Mesothelial cell of epicardium (in vitro differentiated cells): ENCODE measurements at regions not wholly inside any gene's neighbourhood (a gene's known extent, or its start where the extent isn't known, plus 50 kb on each side); places are given as distances from the start of the nearest gene placed in this dataset.
"Not testable (repeated sequence)": the region's sequence is repeated elsewhere in the genome, so short reads cannot be mapped to it uniquely, and the experiment has no call there.

Experiments
- DNase-seq, 2 experiments: peaks; one replicate each; pipeline ENCODE4 v3.0.0; 2021; ENCODE audit warnings: low spot score in 2 of 2; ENCODE audit not compliant: unreplicated experiment in 2 of 2
- H3K27ac Mint-ChIP-seq: 2 replicates; pipeline ENCODE4 v1.8.0; 2021; ENCODE audit warnings: mixed read lengths
- H3K27me3 Mint-ChIP-seq: 2 replicates; pipeline ENCODE4 v1.8.0; 2021; ENCODE audit warnings: low read depth, mixed read lengths
- H3K36me3 Mint-ChIP-seq: 2 replicates; pipeline ENCODE4 v1.8.0; 2021; ENCODE audit warnings: mixed read lengths
- H3K4me1 Mint-ChIP-seq: 2 replicates; pipeline ENCODE4 v1.8.0; 2021; ENCODE audit warnings: mixed read lengths
- H3K4me3 Mint-ChIP-seq: 2 replicates; pipeline ENCODE4 v1.8.0; 2021; ENCODE audit warnings: mild to moderate bottlenecking, moderate library complexity, mixed read lengths
- H3K9me3 Mint-ChIP-seq: 2 replicates; pipeline ENCODE4 v1.8.0; 2021; ENCODE audit warnings: mixed read lengths
- CTCF ChIP-seq: fragments of 200-600 bp; sonication (generic); IDR thresholded peaks from one replicate; pipeline ENCODE4 v1.5.0; 2021; ENCODE audit warnings: antibody characterized with exemption; ENCODE audit not compliant: unreplicated experiment

GRCh38 chr3:191987831-191988350 lies 526.9 kb downstream of the PYDC2 start:
- H3K36me3 Mint-ChIP-seq: peaks cover 1% of the 10 kb centered on the region
- no peaks in the 10 kb centered on the region for H3K4me1 Mint-ChIP-seq
- DNase-seq: no peak
- no peak for TF ChIP-seq CTCF
- H3K27ac Mint-ChIP-seq: no peak overlapping the region
- H3K9me3 Mint-ChIP-seq: peaks cover 24% of the 10 kb centered on the region
- no peak overlapping the region for H3K4me3 Mint-ChIP-seq
- H3K27me3 Mint-ChIP-seq: no peaks in the 10 kb centered on the region

GRCh38 chr3:191993952-191994351 lies 533.0 kb downstream of the PYDC2 start:
- not testable (repeated sequence) for H3K27me3 Mint-ChIP-seq
- Mint-ChIP-seq H3K36me3 (peaks cover 11% of the 10 kb centered on the region), H3K9me3 (peaks cover 59% of the 10 kb centered on the region)

GRCh38 chr3:191997093-191997492 lies 536.1 kb downstream of the PYDC2 start:
- peaks cover 42% of the 10 kb centered on the region for H3K9me3 Mint-ChIP-seq
- no peak overlapping the region for H3K4me3 Mint-ChIP-seq
- no peak overlapping the region for H3K27ac Mint-ChIP-seq
- DNase-seq: no peak
- H3K27me3 Mint-ChIP-seq: no peaks in the 10 kb centered on the region
- peaks cover 11% of the 10 kb centered on the region for H3K36me3 Mint-ChIP-seq
- no peaks in the 10 kb centered on the region for H3K4me1 Mint-ChIP-seq
- no peak for TF ChIP-seq CTCF

More at GRCh38 chr3:191993952-191994351, 533.0 kb downstream of the PYDC2 start:
- not testable (repeated sequence) for H3K4me1 Mint-ChIP-seq, H3K27ac Mint-ChIP-seq, DNase-seq, H3K4me3 Mint-ChIP-seq

GRCh38 chr3:191997579-191998268 lies 536.8 kb downstream of the PYDC2 start:
- H3K4me1 Mint-ChIP-seq: no peaks in the 10 kb centered on the region
- H3K9me3 Mint-ChIP-seq: peaks cover 36% of the 10 kb centered on the region
- H3K27ac Mint-ChIP-seq: no peak overlapping the region
- H3K36me3 Mint-ChIP-seq: peaks cover 11% of the 10 kb centered on the region
- TF ChIP-seq CTCF: no peak
- DNase-seq: no peak
- no peaks in the 10 kb centered on the region for H3K27me3 Mint-ChIP-seq
- no peak overlapping the region for H3K4me3 Mint-ChIP-seq

- H3K27ac Mint-ChIP-seq: no peak overlapping the region
- TF ChIP-seq CTCF: no peak
- H3K4me3 Mint-ChIP-seq: no peak overlapping the region
- H3K27me3 Mint-ChIP-seq: no peaks in the 10 kb centered on the region
- H3K36me3 Mint-ChIP-seq: no peaks in the 10 kb centered on the region
- H3K9me3 Mint-ChIP-seq: peaks cover 11% of the 10 kb centered on the region
- no peaks in the 10 kb centered on the region for H3K4me1 Mint-ChIP-seq
- DNase-seq: no peak
Observed at GRCh38 chr3:192001218-192001617, 540.3 kb downstream of the PYDC2 start.

GRCh38 chr3:192005989-192006388 lies 545.0 kb downstream of the PYDC2 start:
- no peak overlapping the region for H3K27ac Mint-ChIP-seq
- H3K4me1 Mint-ChIP-seq: no peaks in the 10 kb centered on the region
- no peak for TF ChIP-seq CTCF
- H3K27me3 Mint-ChIP-seq: no peaks in the 10 kb centered on the region
- H3K4me3 Mint-ChIP-seq: no peak overlapping the region
- no peak for DNase-seq
- H3K36me3 Mint-ChIP-seq: no peaks in the 10 kb centered on the region
- peaks cover 8% of the 10 kb centered on the region for H3K9me3 Mint-ChIP-seq
